HCT116 (cell line): ENCODE measurements at regions not wholly inside any gene's neighbourhood (a gene's known extent, or its start where the extent isn't known, plus 50 kb on each side); places are given as distances from the start of the nearest gene placed in this dataset.

Source experiments
- ATAC-seq: fragments of 200-7000 bp; cut with Tn5 transposase; 2 replicates; pipeline ENCODE4 v1.9.1; 2020; ENCODE audit warnings: mild to moderate bottlenecking, moderate library complexity
- BruUV-seq: library from RNA; stranded (reverse); fragments of 400-500 nt; replicated peaks from 2 replicates; lab custom pipeline; 2021; lab: Mats Ljungman, UMichigan
- CTCF ChIA-PET: fragments of 300-600 bp; sonication (Branson Sonifier 250); formaldehyde crosslinking; loops from one replicate; lab custom pipeline; 2021; ENCODE audit warnings: antibody characterized with exemption; lab: Charles Lee
- POLR2A ChIA-PET: fragments of 300-600, 350-600 bp; sonication (Branson Sonifier 250); formaldehyde crosslinking; loops from one replicate; lab custom pipeline; 2021; ENCODE audit warnings: antibody characterized with exemption; lab: Charles Lee
- RAD21 ChIA-PET, 2 experiments: fragments of 300-600 bp; sonication (Branson Sonifier 250); formaldehyde crosslinking; loops; one replicate each; lab custom pipeline; 2023; ENCODE audit warnings: low total read pairs in 2 of 2; ENCODE audit not compliant: uncharacterized antibody in 2 of 2, unreplicated experiment in 2 of 2, low non-redundant PET in 1 of 2; lab: Charles Lee
- DNase-seq: peaks from one replicate; pipeline ENCODE4 v3.0.0-alpha.2; 2010; ENCODE audit warnings: low read depth, low spot score
- H2AFZ ChIP-seq: fragments of 200-600 bp; shearing (Covaris generic), sonication (generic); 2 replicates; pipeline ENCODE4 v1.6.1; 2017; ENCODE audit warnings: low read depth, mixed run types, mixed read lengths, antibody characterized with exemption, low read length; ENCODE audit not compliant: poor library complexity, severe bottlenecking
- H3K27ac ChIP-seq: 2 replicates; pipeline ENCODE4 v1.5.1; 2012; ENCODE audit warnings: low read depth, low read length
- H3K27me3 ChIP-seq: fragments of 200-600 bp; sonication (generic); 2 replicates; pipeline ENCODE4 v1.6.1; 2016; ENCODE audit warnings: mixed run types, low read length, mixed read lengths; ENCODE audit not compliant: insufficient read depth
- H3K36me3 ChIP-seq, 2 experiments: fragments of 200-500 bp in 1 of 2; fragments of 200-600 bp in 1 of 2; sonication (Bioruptor generic) in 1 of 2; sonication (generic) in 1 of 2; 2 replicates each; pipeline versions ENCODE4 v1.5.1 to v1.6.1; 2014 to 2016; ENCODE audit warnings: low read length in 2 of 2, inconsistent platforms in 1 of 2, mixed read lengths in 1 of 2, mixed run types in 1 of 2; ENCODE audit not compliant: insufficient read depth in 2 of 2, control insufficient read depth in 1 of 2
- H3K4me1 ChIP-seq, 2 experiments: fragments of 200-600 bp in 1 of 2; sonication (generic) in 1 of 2; 2 replicates each; pipeline versions ENCODE4 v1.5.1 to v1.6.1; 2012 to 2017; ENCODE audit warnings: low read length in 2 of 2, inconsistent platforms in 1 of 2, mild to moderate bottlenecking in 1 of 2, mixed read lengths in 1 of 2, mixed run types in 1 of 2, moderate library complexity in 1 of 2; ENCODE audit not compliant: insufficient read depth in 2 of 2, control insufficient read depth in 1 of 2
- H3K4me2 ChIP-seq: fragments of 200-600 bp; sonication (generic); 2 replicates; pipeline ENCODE4 v1.6.1; 2017; ENCODE audit warnings: mixed run types, low read length, mixed read lengths
- H3K4me3 ChIP-seq, 2 experiments: fragments of 200-600 bp in 1 of 2; sonication (generic) in 1 of 2; replicated peaks in 1 of 2; 2 replicates each; pipeline ENCODE4 v1.5.1; 2011 to 2016; ENCODE audit warnings: low read length in 2 of 2, control low read depth in 1 of 2, low read depth in 1 of 2, mild to moderate bottlenecking in 1 of 2, mixed read lengths in 1 of 2, mixed run types in 1 of 2
- H3K79me2 ChIP-seq: fragments of 200-600 bp; sonication (generic); 2 replicates; pipeline ENCODE4 v1.6.1; 2017; ENCODE audit warnings: mild to moderate bottlenecking, mixed run types, low read length, moderate library complexity, mixed read lengths; ENCODE audit not compliant: insufficient read depth
- H3K9ac ChIP-seq: fragments of 200-600 bp; sonication (generic); 2 replicates; pipeline ENCODE4 v1.6.1; 2016; ENCODE audit warnings: low read length, mixed read lengths
- H3K9me2 ChIP-seq: fragments of 200-600 bp; sonication (generic), shearing (Covaris generic); 2 replicates; pipeline ENCODE4 v1.6.1; 2017; ENCODE audit warnings: mixed run types, mild to moderate bottlenecking, moderate library complexity; ENCODE audit not compliant: insufficient read depth
- H3K9me3 ChIP-seq, 2 experiments: fragments of 200-500 bp in 1 of 2; fragments of 200-600 bp in 1 of 2; sonication (Bioruptor generic) in 1 of 2; sonication (generic) in 1 of 2; 2 replicates each; pipeline ENCODE4 v1.6.1; 2014 to 2017; ENCODE audit warnings: low read length in 2 of 2, mixed read lengths in 2 of 2, inconsistent platforms in 1 of 2, low read depth in 1 of 2, mild to moderate bottlenecking in 1 of 2, mixed run types in 1 of 2, moderate library complexity in 1 of 2; ENCODE audit not compliant: control insufficient read depth in 1 of 2, insufficient read depth in 1 of 2
- H4K20me1 ChIP-seq: fragments of 200-600 bp; sonication (generic), shearing (Covaris generic); 2 replicates; pipeline ENCODE4 v1.6.1; 2017; ENCODE audit warnings: mixed run types, mild to moderate bottlenecking, moderate library complexity; ENCODE audit not compliant: insufficient read depth
- CTCF ChIP-seq, 3 experiments: fragments of 200-600 bp in 1 of 3; sonication (generic) in 1 of 3; IDR thresholded peaks in 2 of 3; conservative IDR thresholded peaks in 1 of 3; 2 replicates each; pipeline ENCODE4 v1.5.1; 2012 to 2017; ENCODE audit warnings: low read depth in 2 of 3, low read length in 2 of 3, antibody characterized with exemption in 1 of 3, borderline replicate concordance in 1 of 3, control low read depth in 1 of 3, mild to moderate bottlenecking in 1 of 3, mixed read lengths in 1 of 3, mixed run types in 1 of 3, moderate library complexity in 1 of 3; ENCODE audit not compliant: insufficient read depth in 1 of 3
- EGR1 ChIP-seq: IDR thresholded peaks from 2 replicates; pipeline ENCODE4 v1.6.1; 2012; ENCODE audit warnings: low read depth
- ELF1 ChIP-seq: IDR thresholded peaks from 2 replicates; pipeline ENCODE4 v1.6.1; 2012; ENCODE audit warnings: low read depth, borderline replicate concordance
- EZH2 ChIP-seq: fragments of 200-600 bp; sonication (generic); IDR thresholded peaks from 2 replicates; pipeline ENCODE4 v1.6.1; 2017; ENCODE audit warnings: antibody characterized with exemption, mixed run types
- EZH2phosphoT487 ChIP-seq: fragments of 200-600 bp; IDR thresholded peaks from 2 replicates; pipeline ENCODE4 v1.6.1; 2018; ENCODE audit warnings: antibody characterized with exemption, borderline replicate concordance
- FOSL1 ChIP-seq: IDR thresholded peaks from 2 replicates; pipeline ENCODE4 v1.6.1; 2012; ENCODE audit warnings: low read depth
- POLR2A ChIP-seq: IDR thresholded peaks from 2 replicates; pipeline ENCODE4 v1.7.0; 2011; ENCODE audit warnings: borderline replicate concordance; ENCODE audit not compliant: insufficient read depth, insufficient read length; ENCODE audit errors: extremely low read depth
- POLR2AphosphoS5 ChIP-seq: IDR thresholded peaks from 2 replicates; pipeline ENCODE4 v1.6.1; 2011; ENCODE audit warnings: mild to moderate bottlenecking, low read depth, low read length, moderate library complexity
- RAD21 ChIP-seq: IDR thresholded peaks from 2 replicates; pipeline ENCODE4 v1.6.1; 2012; ENCODE audit warnings: low read depth, mild to moderate bottlenecking
- SRF ChIP-seq: IDR thresholded peaks from 2 replicates; pipeline ENCODE4 v1.6.1; 2012; ENCODE audit warnings: low read depth
- ZBTB33 ChIP-seq: IDR thresholded peaks from 2 replicates; pipeline ENCODE4 v1.6.1; 2011; ENCODE audit warnings: mild to moderate bottlenecking, low read length, moderate library complexity; ENCODE audit not compliant: insufficient replicate concordance; ENCODE audit errors: extremely low read depth
- ZFX ChIP-seq: fragments of 450-650 bp; IDR thresholded peaks from 2 replicates; pipeline ENCODE4 v1.6.1; 2017
- intact Hi-C: fragments of 100-400 bp; cut with micrococcal nuclease; formaldehyde crosslinking; loops from 2 replicates; pipeline ENCODE4 v1.10.0; 2022
- TF ChIP-seq, protein P1 (sequence below): IDR thresholded peaks from 2 replicates; pipeline ENCODE4 v1.6.1; 2012
- TF ChIP-seq, protein P2 (sequence below): IDR thresholded peaks from 2 replicates; pipeline ENCODE4 v1.6.1; 2012; ENCODE audit warnings: low read depth

GRCh38 chr1:65509912-65510680 lies 89.6 kb downstream of the LEPR start:
- Histone ChIP-seq H3K4me3 (no peak overlapping the region), H3K27me3 (no peaks in the 10 kb centered on the region), H3K36me3 (no peaks in the 10 kb centered on the region), H3K9ac (no peak overlapping the region), H3K4me2 (no peak overlapping the region), H3K4me1 (peaks cover 7 to 17% of the 10 kb centered on the region in 2 experiments; a peak in 3 of 4 replicates), H3K79me2 (no peaks in the 10 kb centered on the region), H3K9me3 (no peaks in the 10 kb centered on the region), H3K9me2 (no peaks in the 10 kb centered on the region), H2AFZ (no peak overlapping the region), H4K20me1 (no peaks in the 10 kb centered on the region), H3K27ac (no peak overlapping the region)
- DNase-seq (no peak), ATAC-seq (no peak)
- ChIA-PET POLR2A (no interaction called here), RAD21 (no interaction called here), CTCF (interaction anchor here (1.4 kb wide), 1 partner anchor 51 kb away, joined by 3 read pairs; no protein-coding TSS in a partner anchor)
- intact Hi-C loops: no loop called here
- BruUV-seq: no TSS peak
- TF ChIP-seq, protein P1, sequence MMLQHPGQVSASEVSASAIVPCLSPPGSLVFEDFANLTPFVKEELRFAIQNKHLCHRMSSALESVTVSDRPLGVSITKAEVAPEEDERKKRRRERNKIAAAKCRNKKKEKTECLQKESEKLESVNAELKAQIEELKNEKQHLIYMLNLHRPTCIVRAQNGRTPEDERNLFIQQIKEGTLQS: no peak
- TF ChIP-seq ELF1 (no peak), CTCF (IDR thresholded peaks at IDR 0.05 in 2 of 3, conservative IDR thresholded peaks at IDR 0.05 in 1 of 3; ENCODE audit: borderline replicate concordance in 1 of 3, insufficient read depth in 1 of 3, low read depth in 2 of 3, low read length in 2 of 3) (no peak), ZFX (no peak), ZBTB33 (no peak), EZH2 (no peak), FOSL1 (no peak), RAD21 (no peak), POLR2A (no peak), EGR1 (no peak), POLR2AphosphoS5 (no peak), EZH2phosphoT487 (no peak), SRF (no peak)
- TF ChIP-seq, protein P2, sequence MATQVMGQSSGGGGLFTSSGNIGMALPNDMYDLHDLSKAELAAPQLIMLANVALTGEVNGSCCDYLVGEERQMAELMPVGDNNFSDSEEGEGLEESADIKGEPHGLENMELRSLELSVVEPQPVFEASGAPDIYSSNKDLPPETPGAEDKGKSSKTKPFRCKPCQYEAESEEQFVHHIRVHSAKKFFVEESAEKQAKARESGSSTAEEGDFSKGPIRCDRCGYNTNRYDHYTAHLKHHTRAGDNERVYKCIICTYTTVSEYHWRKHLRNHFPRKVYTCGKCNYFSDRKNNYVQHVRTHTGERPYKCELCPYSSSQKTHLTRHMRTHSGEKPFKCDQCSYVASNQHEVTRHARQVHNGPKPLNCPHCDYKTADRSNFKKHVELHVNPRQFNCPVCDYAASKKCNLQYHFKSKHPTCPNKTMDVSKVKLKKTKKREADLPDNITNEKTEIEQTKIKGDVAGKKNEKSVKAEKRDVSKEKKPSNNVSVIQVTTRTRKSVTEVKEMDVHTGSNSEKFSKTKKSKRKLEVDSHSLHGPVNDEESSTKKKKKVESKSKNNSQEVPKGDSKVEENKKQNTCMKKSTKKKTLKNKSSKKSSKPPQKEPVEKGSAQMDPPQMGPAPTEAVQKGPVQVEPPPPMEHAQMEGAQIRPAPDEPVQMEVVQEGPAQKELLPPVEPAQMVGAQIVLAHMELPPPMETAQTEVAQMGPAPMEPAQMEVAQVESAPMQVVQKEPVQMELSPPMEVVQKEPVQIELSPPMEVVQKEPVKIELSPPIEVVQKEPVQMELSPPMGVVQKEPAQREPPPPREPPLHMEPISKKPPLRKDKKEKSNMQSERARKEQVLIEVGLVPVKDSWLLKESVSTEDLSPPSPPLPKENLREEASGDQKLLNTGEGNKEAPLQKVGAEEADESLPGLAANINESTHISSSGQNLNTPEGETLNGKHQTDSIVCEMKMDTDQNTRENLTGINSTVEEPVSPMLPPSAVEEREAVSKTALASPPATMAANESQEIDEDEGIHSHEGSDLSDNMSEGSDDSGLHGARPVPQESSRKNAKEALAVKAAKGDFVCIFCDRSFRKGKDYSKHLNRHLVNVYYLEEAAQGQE: no peak
